Panc1 (cell line): ENCODE measurements at regions not wholly inside any gene's neighbourhood (a gene's known extent, or its start where the extent isn't known, plus 50 kb on each side); places are given as distances from the start of the nearest gene placed in this dataset.

Experiments used
- POLR2AphosphoS5 ChIP-seq: IDR thresholded peaks from 2 replicates; pipeline ENCODE4 v1.6.1; 2012; ENCODE audit warnings: mild to moderate bottlenecking, low read depth, low read length, moderate library complexity
- SIN3A ChIP-seq: IDR thresholded peaks from 2 replicates; pipeline ENCODE4 v1.6.1; 2012; ENCODE audit warnings: low read depth, mild to moderate bottlenecking, low read length, moderate library complexity, borderline replicate concordance; ENCODE audit not compliant: insufficient read depth
- TCF7L2 ChIP-seq: IDR thresholded peaks from 2 replicates; pipeline ENCODE4 v1.6.1; 2011; ENCODE audit warnings: mild to moderate bottlenecking, low read depth, low read length, inconsistent platforms
- TF ChIP-seq, protein P1 (sequence below): fragments of 450-650 bp; IDR thresholded peaks from 2 replicates; pipeline ENCODE4 v1.5.1; 2017; ENCODE audit warnings: mild to moderate bottlenecking
- TF ChIP-seq, protein P2 (sequence below), 2 experiments: IDR thresholded peaks; 2 replicates each; pipeline ENCODE4 v1.6.1; 2011 to 2012; ENCODE audit warnings: low read depth in 2 of 2, control low read depth in 1 of 2, low read length in 1 of 2, mild to moderate bottlenecking in 1 of 2, moderate library complexity in 1 of 2; ENCODE audit not compliant: insufficient read depth in 1 of 2

DNA sequence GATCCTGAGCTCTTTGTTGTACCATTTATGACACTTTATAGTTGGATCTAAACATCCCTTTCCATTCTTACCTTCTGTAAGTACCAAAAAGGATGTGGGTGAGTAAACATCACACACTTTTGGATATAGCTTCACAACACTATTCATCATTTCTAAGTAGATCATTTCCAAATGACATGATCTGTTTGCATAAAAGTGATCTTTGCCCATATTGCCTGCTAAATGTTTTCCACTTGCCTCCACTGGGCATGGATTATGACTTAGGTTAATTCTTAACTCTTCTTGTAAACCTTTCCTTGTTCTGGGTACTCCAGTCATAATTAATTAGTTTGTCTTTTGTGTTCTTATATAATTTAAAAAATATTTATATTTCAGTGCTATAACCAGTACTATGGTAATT lies 244.9 kb upstream of the AGA start:
- TF ChIP-seq, protein P1, sequence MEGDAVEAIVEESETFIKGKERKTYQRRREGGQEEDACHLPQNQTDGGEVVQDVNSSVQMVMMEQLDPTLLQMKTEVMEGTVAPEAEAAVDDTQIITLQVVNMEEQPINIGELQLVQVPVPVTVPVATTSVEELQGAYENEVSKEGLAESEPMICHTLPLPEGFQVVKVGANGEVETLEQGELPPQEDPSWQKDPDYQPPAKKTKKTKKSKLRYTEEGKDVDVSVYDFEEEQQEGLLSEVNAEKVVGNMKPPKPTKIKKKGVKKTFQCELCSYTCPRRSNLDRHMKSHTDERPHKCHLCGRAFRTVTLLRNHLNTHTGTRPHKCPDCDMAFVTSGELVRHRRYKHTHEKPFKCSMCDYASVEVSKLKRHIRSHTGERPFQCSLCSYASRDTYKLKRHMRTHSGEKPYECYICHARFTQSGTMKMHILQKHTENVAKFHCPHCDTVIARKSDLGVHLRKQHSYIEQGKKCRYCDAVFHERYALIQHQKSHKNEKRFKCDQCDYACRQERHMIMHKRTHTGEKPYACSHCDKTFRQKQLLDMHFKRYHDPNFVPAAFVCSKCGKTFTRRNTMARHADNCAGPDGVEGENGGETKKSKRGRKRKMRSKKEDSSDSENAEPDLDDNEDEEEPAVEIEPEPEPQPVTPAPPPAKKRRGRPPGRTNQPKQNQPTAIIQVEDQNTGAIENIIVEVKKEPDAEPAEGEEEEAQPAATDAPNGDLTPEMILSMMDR, result no peak
- TF ChIP-seq POLR2AphosphoS5 (no peak), TCF7L2 (no peak), SIN3A (no peak)
- TF ChIP-seq, protein P2, sequence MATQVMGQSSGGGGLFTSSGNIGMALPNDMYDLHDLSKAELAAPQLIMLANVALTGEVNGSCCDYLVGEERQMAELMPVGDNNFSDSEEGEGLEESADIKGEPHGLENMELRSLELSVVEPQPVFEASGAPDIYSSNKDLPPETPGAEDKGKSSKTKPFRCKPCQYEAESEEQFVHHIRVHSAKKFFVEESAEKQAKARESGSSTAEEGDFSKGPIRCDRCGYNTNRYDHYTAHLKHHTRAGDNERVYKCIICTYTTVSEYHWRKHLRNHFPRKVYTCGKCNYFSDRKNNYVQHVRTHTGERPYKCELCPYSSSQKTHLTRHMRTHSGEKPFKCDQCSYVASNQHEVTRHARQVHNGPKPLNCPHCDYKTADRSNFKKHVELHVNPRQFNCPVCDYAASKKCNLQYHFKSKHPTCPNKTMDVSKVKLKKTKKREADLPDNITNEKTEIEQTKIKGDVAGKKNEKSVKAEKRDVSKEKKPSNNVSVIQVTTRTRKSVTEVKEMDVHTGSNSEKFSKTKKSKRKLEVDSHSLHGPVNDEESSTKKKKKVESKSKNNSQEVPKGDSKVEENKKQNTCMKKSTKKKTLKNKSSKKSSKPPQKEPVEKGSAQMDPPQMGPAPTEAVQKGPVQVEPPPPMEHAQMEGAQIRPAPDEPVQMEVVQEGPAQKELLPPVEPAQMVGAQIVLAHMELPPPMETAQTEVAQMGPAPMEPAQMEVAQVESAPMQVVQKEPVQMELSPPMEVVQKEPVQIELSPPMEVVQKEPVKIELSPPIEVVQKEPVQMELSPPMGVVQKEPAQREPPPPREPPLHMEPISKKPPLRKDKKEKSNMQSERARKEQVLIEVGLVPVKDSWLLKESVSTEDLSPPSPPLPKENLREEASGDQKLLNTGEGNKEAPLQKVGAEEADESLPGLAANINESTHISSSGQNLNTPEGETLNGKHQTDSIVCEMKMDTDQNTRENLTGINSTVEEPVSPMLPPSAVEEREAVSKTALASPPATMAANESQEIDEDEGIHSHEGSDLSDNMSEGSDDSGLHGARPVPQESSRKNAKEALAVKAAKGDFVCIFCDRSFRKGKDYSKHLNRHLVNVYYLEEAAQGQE (IDR thresholded peaks at IDR 0.05; ENCODE audit: insufficient read depth in 1 of 2, low read depth in 2 of 2, low read length in 1 of 2), result no peak
